ENCODE measurements at regions not wholly inside any gene's neighbourhood (a gene's known extent, or its start where the extent isn't known, plus 50 kb on each side); places are given as distances from the start of the nearest gene placed in this dataset.

DNA sequence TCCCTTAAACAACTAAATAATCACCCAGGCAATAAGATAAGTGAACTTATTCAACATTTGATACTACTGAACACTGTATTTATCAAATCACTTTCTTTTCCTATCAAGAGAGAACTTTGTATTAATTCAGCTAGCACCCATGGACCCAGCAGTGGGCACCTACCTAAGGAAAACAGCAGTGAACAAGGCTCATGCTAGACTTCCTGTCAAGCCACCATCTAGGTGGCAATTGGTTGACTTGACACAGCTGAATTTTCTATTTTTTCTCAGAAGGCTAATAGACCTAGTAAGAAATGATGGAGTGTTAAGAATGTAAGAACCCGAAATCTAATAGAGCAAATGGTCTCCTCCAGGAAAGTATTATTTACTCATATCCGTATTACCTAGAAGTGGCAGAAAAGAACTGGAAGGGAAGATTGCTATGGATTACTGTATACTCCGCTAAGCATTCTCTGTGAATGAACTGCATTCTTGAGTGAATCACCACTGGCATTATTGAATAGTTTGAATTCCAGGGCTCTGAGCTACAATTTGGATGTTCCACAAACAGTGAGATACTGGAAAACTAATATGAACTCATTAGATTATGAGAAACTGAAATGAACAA, 988.2 kb upstream of the CDH2 start:
- TF ChIP-seq, protein P1, sequence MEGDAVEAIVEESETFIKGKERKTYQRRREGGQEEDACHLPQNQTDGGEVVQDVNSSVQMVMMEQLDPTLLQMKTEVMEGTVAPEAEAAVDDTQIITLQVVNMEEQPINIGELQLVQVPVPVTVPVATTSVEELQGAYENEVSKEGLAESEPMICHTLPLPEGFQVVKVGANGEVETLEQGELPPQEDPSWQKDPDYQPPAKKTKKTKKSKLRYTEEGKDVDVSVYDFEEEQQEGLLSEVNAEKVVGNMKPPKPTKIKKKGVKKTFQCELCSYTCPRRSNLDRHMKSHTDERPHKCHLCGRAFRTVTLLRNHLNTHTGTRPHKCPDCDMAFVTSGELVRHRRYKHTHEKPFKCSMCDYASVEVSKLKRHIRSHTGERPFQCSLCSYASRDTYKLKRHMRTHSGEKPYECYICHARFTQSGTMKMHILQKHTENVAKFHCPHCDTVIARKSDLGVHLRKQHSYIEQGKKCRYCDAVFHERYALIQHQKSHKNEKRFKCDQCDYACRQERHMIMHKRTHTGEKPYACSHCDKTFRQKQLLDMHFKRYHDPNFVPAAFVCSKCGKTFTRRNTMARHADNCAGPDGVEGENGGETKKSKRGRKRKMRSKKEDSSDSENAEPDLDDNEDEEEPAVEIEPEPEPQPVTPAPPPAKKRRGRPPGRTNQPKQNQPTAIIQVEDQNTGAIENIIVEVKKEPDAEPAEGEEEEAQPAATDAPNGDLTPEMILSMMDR (IDR thresholded peaks at IDR 0.05) = no peak
- no peak for TF ChIP-seq POLR2A (IDR thresholded peaks at IDR 0.05)

Measured in lower leg skin (tissue), 3 donors.